ENCODE measurements at regions not wholly inside any gene's neighbourhood (a gene's known extent, or its start where the extent isn't known, plus 50 kb on each side); places are given as distances from the start of the nearest gene placed in this dataset.

GRCh38 chr1:181150273-181150672 is 61.8 kb downstream of the IER5 start:
- TF ChIP-seq JUND (IDR thresholded peaks at IDR 0.05), result no peak
- TF ChIP-seq TCF7L2 (IDR thresholded peaks at IDR 0.05; ENCODE audit: borderline replicate concordance, extremely low read depth, insufficient read depth, insufficient read length), result no peak
- no peak for TF ChIP-seq CTCF (IDR thresholded peaks at IDR 0.05 in 2 of 3, conservative IDR thresholded peaks at IDR 0.05 in 1 of 3; ENCODE audit: borderline replicate concordance in 1 of 3, insufficient read depth in 1 of 3, low read depth in 2 of 3, low read length in 2 of 3)
- TF ChIP-seq, protein P1, sequence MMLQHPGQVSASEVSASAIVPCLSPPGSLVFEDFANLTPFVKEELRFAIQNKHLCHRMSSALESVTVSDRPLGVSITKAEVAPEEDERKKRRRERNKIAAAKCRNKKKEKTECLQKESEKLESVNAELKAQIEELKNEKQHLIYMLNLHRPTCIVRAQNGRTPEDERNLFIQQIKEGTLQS (IDR thresholded peaks at IDR 0.05), result no peak
- TF ChIP-seq YY1 (IDR thresholded peaks at IDR 0.05; ENCODE audit: extremely low read depth, insufficient replicate concordance, low read depth, low read length), result no peak
